ENCODE measurements at regions not wholly inside any gene's neighbourhood (a gene's known extent, or its start where the extent isn't known, plus 50 kb on each side); places are given as distances from the start of the nearest gene placed in this dataset.
A peak's percentile ranks its signal among the peaks of the same experiment; 100 is the strongest.
"Not testable (repeated sequence)": the region's sequence is repeated elsewhere in the genome, so short reads cannot be mapped to it uniquely, and the experiment has no call there.

DNA sequence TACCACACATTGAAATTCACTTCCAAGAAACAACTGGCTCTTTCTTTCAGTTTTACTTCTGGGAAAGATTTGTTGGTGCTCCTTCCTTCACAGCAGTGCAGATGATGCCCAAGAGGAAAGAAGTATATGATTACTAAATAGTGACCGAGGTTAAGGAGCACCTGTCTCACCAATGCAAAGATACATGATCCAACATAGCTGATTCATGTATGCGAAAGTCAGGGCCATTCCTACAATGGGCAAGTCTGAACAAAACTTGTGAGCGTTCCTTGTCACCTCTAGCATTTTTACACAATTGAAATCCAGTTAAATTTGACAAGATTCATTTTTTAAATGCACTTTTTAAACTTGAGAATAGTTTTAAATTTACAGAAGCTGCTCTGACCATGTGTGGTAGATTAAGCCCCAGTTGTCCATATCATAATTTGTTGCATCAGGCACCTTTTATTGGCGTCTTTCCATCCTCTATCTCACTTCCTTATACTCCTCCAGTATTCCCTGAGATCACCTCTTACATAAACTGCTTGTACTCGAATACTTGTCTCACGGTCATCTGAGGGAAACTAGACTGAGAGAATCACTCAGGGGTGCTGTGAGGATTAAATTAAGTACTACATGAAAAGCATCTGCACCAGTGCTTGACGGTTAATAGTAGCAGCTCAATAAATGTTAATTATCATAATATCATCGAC, 438.8 kb upstream of the CDH20 start:
- no peak for DNase-seq

DNA sequence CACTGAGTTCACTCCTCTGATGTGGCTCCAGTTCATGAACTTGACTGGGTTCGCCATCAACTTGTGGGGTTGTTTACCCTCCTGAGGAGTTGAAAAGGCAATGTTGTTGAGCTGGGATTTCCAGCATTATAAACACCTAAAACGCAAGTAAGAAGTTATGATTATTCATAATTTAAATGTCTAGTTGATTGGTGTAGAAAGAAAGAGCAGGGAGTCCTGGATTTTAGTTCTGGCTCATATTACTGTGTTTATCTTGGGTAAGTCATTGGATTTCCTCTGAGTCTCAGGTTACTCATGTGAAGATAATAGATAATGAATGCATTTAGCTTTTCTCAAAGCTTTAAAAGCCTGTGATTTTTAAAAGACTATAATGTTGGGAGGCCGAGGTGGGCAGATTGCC, 438.0 kb upstream of the CDH20 start:
- DNase-seq: peak; percentile 19

DNA sequence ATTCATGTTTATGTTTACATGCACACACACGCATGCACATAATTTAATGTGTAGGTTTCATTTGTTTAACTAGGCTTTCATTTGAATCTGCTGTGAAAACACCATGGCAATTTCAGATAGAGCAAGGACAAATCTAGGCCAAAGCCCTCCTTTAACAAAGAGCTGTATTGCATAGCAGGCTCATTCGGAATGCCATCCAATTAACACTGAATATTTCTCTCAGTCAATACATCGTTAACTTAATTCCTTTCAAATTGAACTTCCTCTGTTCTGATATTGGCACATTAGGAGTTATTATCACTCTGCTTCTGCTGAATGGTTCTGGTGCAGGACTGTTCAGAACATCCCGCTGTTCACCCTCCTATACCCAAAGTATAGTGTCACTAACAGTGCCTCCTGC, 435.1 kb upstream of the CDH20 start:
- DNase-seq: no peak

DNA sequence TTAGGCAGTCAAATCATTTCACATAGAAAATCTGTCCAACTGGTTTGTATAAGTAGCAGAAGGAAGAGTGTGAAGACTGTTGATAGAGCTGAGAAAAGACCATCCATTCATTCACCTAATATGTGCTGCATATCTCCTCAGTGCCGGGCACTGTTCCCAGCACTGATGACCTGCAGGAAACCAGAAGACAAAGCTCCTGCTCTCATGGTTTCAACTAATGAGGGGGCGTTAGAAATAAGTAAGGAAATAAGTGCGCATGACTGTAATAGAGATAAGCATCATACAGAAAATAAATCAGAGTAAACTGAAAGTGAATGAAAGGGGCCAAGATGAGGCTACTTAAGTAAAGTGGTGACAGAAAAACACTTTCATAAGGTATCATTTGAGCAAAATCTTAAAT, 427.5 kb upstream of the CDH20 start:
- DNase-seq: no peak

DNA sequence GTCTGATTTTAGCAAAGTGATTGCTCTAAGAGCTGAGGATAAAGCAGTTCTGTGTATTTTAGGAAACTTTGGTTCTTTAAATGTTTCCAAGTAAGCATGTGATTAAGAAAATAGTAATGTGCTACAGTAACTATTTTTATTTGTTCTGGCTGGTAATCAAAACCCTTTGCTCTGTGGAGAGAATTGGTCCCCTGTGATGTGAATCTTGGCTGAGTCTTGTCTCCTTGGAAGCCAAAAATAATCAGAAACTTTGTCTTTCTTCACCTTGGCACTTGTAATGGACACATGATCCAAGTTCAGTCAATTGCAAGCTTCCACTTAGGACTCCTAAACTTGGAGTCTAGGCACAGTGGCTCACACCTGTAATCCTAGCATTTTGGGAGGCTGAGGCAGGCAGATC, 422.7 kb upstream of the CDH20 start:
- DNase-seq: no peak

DNA sequence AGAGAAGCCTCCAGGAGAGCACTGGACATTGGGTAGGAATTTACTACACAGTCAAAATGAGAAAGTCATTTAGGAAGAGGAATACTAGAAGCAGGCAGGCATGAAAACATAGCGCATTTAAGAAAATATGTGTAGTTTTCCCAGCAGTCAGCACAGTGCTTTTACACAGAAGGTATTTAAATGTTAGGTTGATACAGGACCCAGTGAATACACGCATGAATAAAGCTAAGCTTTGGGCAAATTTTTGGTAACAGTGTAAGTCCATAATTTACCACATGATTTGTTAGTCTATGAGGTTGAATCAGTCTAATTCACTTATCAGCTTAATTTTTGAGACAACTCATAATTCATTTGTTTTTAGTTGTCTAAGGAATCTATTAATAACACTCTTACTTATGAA, 421.7 kb upstream of the CDH20 start:
- DNase-seq: no peak

DNA sequence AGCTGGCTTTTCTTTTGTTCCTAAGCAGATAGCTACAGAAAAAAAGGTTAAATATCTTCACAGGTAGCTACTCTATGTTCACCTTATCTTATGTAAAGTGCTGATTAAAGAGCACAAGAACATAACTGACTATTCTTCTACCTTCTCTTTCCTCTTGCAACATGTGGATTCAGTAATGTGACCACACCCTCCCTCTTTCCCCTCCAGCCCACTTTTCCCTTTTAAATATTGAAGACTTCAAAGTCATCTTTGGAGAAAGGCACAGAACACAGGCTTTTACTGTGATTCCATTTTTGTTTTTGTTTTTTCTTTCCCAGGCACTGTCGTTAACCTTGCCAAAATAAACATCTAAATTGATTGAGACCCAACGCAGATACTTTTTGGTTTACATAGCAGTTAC, 418.1 kb upstream of the CDH20 start:
- no peak for DNase-seq

DNA sequence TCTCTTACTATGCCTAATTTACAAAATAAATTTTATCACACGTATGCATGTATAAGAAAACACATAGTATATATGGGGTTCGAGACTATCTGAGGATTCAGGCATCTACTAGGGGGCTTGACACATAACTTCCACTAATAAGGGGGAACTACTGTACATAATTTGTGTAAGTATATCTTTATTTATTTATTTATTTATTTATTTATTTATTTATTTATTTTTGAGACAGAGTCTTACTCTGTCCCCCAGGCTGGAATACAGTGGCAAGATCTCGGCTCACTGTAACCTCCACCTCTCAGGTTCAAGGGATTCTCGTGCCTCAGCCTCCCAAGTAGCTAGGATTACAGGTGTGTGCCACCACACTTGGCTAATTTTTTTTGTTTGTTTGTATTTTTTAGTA, 414.4 kb upstream of the CDH20 start:
- DNase-seq: not testable (repeated sequence)

DNA sequence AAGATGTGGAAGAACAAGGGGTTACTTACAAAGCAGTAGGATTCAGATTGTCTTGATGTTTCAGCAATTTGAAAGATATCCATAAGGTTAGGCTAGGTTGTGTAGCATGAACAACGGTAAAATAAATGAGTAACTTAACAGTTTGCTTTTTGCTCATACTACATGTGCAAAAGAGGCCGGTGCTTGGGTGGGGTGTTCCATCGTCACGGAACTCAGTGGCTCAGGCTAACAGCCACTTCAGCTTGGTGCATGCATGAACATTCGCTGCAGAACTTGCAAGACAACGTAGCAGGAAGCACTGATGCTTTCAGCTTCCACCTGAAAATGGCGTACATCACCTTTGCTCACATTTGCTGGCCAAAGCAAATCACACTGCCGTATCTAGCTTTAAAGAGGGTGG, 407.3 kb upstream of the CDH20 start:
- no peak for DNase-seq

DNA sequence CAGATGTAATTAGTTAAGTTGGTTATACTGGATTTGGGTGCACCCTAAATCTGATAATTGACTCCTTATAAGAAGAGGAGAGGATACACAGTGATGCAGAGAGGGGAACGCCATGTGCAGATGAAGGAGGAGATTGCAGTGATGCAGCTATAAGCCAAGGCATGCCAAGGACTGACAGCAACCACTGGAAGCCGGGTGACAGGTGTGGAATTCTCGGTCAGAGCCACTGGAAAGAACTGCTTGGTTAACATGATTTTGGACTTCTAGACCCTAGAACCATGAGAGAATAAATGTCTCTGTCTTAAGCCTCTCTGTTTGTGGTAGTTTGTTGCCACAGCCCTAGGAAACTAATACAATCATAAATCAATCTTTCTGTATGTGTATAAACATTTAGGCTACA, 403.3 kb upstream of the CDH20 start:
- DNase-seq: no peak

DNA sequence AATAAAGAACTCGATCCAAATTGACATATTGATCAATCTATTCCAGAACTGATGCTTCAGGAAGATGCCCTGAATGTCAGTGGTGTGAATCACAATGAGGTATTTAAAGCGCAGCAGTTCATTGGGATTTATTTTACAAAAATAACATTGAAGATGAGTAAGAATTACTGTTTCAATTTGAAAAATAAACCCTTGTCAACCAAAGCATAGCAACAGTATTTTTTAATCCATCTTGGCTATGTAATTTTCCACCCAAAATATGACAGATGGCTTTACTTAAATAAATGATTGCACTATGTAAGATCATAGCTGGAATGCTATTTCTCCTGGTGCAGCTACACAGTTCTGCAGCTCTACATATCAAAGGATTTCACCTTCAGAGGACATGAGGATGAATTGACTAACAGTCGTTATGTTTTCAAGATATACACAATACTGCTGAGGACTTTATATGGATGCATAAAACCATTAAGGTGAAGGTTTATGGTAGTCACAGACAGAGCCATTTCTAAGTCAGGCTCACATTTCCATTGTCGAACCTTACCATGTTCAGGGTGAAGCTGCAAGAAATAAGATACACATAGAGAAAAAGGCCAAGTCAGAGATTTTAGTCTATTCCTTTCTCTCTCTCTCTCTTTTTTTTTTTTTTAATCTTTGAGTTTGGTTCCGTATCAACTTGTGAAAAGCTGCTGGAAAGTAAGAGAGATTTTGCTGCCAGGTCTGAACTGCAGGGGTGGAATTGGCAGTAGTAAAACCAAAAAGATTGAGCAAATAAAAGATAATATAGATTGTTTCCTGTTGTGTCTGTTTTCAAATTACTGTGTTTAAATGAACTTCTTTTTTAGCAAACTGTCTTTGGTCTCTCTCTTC, 398.0 kb upstream of the CDH20 start:
- DNase-seq: no peak

DNA sequence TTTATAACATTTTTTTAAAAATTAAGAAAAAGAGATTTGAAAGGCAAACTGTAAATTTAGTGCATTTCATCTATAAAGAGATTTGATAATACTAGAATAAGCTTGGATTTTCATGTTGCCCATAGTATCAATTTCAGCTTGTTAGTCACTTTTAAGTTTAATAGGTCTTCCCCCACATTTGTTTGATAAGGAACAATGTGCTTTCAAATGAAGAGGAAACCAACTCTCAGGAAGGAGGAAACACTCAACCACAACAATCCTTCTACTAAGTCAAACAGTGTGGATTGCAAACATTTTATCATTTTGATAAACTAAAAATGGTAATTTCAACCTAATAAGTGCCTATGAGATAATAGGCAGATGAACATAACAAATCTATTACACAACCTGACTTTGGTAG, 397.1 kb upstream of the CDH20 start:
- no peak for DNase-seq

DNA sequence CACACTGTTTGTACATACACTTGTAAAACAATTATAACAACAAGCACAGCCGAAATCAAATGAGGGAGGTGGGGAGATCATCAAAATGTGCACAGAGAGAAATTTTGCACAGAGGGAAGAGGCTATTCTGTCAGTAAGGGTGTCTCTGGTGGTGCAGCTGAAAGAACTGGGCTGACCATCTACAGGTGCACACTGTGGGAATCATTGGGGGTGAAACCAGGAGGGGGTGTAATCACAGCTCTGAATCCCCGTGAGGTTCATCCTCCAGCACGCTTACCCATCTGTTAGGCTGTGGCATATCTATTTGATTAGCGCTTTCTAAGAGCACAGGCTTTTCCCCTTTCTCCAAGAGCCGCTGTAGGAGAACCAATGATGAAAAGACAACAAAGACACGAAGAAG, 389.9 kb upstream of the CDH20 start:
- DNase-seq: no peak

DNA sequence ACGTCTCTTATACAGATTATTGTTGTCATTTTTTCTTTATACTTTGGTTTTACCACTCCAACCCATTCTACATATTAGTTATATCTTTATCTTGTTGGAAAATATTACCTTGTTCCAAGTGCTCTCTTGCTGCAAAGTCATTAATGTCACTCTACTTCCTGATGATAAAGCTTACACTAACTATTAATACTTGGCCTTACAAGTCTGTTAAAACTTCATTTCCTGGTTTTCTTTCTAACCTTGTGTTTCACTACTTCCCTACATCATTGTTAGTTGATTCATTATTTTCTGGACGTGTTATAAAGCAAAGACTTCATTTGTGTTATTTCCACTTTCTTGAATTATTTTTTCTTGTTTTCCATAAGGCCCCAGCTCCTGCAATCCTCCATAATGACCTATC, 382.6 kb upstream of the CDH20 start:
- DNase-seq: no peak

DNA sequence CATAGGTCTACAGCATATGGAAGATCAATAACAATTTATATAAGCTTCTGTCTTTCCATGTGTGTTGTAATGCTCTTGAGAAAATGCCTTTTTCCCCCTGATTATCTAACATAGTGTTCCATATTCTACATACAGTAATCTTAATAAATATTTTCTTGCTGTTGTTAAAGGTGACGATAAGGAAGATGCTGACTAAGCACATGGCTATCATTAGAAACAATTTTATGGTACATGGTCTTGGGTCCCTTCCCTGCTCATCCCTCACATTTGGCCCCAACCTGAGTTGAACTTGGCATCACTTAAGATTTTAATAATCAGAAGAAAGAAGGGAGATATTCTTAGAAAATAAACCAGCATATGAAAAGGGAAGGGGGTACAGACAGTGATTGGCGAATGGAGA, 382.1 kb upstream of the CDH20 start:
- DNase-seq: no peak

DNA sequence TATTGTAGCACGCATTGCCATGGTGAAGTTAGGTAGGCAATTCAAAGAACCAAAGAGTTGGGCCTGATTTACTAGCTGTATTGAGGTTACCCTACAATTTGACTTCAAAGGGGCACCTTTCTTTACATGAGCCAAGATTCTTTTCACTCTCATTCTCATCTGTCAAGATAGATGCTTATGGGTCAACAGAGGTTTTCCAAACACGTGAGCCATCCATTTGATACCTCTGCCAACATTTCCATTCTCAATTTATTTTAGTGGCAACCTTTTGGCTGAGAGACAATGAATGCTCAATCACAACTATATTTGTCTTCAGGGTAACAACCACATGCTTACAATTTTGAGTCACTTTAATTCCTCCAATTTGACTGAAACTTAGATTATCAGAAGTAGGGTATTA, 370.6 kb upstream of the CDH20 start:
- no peak for DNase-seq

DNA sequence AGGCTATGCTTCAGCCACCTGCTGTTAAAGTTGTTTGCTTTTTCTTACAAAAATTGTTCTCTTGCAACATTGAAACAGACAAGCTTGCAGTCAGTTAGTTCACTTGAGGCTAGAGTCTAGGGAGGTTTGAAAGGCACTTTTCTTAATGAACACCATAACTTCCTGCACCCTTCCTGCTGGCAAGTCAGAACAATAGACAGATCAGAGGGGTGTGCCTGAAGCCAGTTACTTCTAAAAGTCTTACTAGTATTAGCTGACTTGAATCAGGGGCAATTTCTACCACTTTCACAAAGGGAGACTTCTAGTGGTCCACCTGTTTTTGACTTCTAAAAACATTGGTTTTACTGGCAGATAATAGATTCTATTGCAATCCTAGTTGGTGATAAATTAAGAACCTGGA, 367.4 kb upstream of the CDH20 start:
- DNase-seq: no peak

DNA sequence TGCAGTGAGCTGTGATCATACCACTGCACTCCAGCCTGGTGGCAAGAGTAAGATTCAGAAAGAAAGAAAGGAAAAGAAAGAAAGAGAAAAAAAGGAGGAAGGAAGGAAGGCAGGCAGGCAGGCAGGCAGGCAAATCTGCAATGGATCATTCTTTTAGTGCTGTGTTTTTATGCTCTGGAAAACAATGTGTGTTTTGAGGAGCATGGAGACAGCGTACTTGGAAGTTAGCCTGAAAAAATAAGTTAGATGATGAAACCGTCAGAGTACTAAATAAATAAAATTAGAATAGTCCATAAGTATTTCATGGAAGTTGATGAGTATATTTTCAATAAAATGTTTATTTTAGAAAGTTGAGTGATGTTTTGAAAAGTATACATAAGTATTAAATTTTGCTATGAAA, 366.4 kb upstream of the CDH20 start:
- DNase-seq: no peak

DNA sequence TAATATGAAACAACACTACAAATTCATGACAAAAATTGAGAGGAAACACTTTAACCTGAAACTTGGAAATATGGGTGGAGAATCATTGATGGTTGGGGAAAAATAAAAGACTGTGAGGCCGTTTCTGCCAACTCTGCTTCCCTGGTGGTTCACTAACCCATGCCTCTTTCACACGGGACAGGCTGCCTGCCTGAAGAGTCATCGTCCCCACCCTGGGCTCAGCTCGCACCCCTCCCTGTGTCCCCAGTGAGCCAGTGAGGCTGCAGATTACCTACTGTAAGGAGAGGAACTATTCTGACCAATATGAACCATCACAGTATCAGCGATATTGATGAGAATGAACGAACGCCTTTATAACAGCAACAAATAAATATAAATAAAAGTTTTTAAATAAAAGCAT, 357.8 kb upstream of the CDH20 start:
- DNase-seq: no peak

DNA sequence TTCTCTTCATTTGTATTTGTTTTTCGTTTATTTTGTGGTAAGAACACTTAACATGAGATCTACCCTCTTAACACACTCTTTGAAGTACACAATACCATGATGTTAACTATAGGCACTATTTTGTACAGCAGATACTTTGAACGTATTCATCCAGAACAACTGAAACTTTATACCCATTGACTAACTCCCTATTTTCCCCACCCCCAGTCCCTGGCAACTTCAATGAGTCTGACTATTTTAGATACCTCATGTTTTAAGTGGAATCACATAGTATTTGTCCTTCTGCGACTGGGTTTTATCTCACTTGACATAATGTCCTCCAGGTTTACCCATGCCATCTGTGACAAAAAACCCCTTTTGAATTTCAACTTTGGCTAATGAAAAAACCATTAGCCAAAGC, 356.3 kb upstream of the CDH20 start:
- DNase-seq: peak; percentile 79

DNA sequence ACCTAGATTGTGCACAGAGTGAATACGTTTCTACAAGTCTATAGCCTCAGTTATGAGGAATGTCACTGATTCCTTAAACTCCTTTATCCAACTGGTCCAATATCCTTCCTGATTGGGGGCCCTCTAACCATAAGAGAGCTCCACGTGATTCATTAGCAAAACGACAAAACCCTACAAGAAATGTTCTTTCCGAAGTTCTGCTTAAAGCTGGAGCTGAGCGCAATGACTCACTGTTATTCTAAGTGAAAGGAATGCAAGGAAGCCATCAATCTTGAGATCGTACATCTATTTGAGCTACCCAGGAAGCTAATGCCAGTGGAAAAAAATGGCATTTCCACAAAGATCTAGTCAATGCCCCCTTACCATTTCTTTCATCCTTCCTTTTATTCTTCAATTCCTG, 354.9 kb upstream of the CDH20 start:
- DNase-seq: no peak

DNA sequence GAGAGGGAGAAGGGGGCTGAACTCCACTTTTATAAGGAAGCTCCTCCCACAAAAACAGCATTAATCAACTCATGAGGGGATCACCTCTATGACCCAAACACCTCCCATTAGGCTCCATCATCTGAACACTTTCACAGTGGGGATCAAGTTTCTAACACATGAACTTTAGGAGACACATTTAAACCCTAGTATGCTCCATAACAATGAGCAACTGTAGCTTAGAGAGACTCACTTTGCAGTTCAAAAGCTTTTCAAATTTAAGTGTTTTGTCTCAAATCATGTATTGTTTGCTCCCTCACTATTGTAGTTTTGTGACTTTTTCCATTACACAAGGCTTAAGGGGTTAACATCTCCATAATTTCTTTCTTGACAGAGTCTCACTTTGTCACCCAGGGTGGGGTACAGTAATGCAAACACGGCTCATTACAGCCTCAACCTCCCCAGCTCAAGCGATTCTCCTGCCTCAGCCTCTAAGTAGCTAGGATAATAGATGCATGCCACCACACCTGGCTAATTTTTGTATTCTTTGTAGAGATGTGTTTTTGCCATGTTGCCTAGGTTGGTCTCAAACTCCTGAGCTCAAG, 352.7 kb upstream of the CDH20 start:
- DNase-seq: no peak

DNA sequence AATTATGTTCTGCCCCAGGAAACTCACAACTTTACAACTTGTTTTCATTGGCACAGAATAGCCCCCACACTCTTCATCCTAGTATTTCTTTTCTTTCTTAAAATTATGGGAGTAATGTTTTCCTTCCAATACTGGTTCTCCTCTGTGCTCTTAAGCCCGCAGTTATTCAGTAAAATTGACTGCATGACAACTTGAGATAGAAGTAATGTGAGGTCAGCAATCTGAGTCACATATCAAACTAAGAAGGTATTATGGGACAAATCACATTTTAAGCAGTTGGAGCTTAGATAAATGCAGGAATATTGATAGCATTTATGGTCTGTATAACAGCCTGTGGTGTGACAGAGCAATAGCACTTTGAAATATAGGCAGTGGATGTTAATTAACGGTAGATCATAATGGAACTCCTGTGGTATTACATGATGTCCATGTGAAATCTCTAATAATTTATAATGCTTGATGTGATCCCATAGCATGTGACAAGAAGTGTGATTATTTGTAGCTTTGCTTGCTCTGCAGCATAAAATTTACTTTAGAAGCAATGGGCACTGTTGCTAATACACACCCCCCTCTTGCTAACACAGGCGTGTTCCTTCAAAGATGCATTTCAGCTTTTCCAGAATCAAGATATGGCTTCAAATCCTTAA, 351.4 kb upstream of the CDH20 start:
- DNase-seq: no peak

DNA sequence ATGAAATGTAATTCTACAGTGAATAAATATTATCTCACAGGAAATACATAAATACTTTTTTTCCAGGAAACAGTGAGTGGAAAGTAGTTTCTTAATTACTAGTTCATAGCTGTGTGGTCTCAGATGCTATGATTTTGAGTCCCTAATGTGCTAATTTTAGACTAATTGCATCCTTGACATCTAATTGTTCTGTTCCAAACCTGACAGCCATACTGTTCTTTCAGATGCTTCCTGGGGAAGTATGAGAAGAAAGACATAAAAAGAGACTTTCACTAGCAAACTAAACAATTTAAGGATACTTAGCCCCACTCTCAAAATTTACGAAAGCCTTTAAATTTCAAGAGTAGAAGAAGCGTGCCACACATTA, 350.9 kb upstream of the CDH20 start:
- no peak for DNase-seq
